ENCODE measurements at regions not wholly inside any gene's neighbourhood (a gene's known extent, or its start where the extent isn't known, plus 50 kb on each side); places are given as distances from the start of the nearest gene placed in this dataset.
A peak's percentile ranks its signal among the peaks of the same experiment; 100 is the strongest.

- peaks cover 0 to 17% (median 8%) of the 10 kb centered on the region in 4 donors for H3K4me1 ChIP-seq
- no peaks in the 10 kb centered on the region for H3K9me3 ChIP-seq
- H3K36me3 ChIP-seq: no peaks in the 10 kb centered on the region
- intact Hi-C loops (cut with DNase I): no loop called here
- 65 to 85% methylated on average over 4 of the region's 4 CpGs for WGBS, 2 donors
- H3K4me3 ChIP-seq: no peak overlapping the region
- no peak for TF ChIP-seq POLR2AphosphoS5 (IDR thresholded peaks at IDR 0.05)
- no peak for TF ChIP-seq CTCF (IDR thresholded peaks at IDR 0.05)
- TF ChIP-seq EP300 (IDR thresholded peaks at IDR 0.05): no peak
- TF ChIP-seq POLR2A (IDR thresholded peaks at IDR 0.05): no peak
- H3K27ac ChIP-seq: peak overlapping the region in 1 of 4 donors; percentile 5
- no peaks in the 10 kb centered on the region for H3K27me3 ChIP-seq
- DNase-seq: no peak
These were observed 136.4 kb upstream of the SLC1A4 start for GRCh38 chr2:64852771-64853241.

GRCh38 chr2:64853306-64853705 lies 135.9 kb upstream of the SLC1A4 start:
- TF ChIP-seq POLR2AphosphoS5 (IDR thresholded peaks at IDR 0.05): no peak
- no peak for TF ChIP-seq CTCF (IDR thresholded peaks at IDR 0.05)
- no peak for TF ChIP-seq POLR2A (IDR thresholded peaks at IDR 0.05)
- no peak for TF ChIP-seq EP300 (IDR thresholded peaks at IDR 0.05)
- intact Hi-C loops (cut with DNase I): no loop called here
- Histone ChIP-seq H3K4me1 (peaks cover 0 to 22% (median 13%) of the 10 kb centered on the region in 4 donors), H3K9me3 (no peaks in the 10 kb centered on the region), H3K27me3 (no peaks in the 10 kb centered on the region), H3K36me3 (no peaks in the 10 kb centered on the region), H3K27ac (no peak overlapping the region), H3K4me3 (no peak overlapping the region)
- 91 to 93% methylated on average over 5 of the region's 5 CpGs for WGBS, 2 donors
- DNase-seq: no peak

- Histone ChIP-seq H3K4me3 (no peak overlapping the region), H3K27me3 (no peaks in the 10 kb centered on the region), H3K9me3 (no peaks in the 10 kb centered on the region), H3K36me3 (no peaks in the 10 kb centered on the region), H3K27ac (no peak overlapping the region), H3K4me1 (peaks cover 0 to 28% (median 19%) of the 10 kb centered on the region in 4 donors)
- intact Hi-C loops (cut with DNase I): no loop called here
- TF ChIP-seq EP300 (IDR thresholded peaks at IDR 0.05): no peak
- no peak for TF ChIP-seq POLR2AphosphoS5 (IDR thresholded peaks at IDR 0.05)
- no peak for TF ChIP-seq CTCF (IDR thresholded peaks at IDR 0.05)
- TF ChIP-seq POLR2A (IDR thresholded peaks at IDR 0.05): no peak
- 24 to 73% methylated on average over 1 of the region's 1 CpG for WGBS, 2 donors
- DNase-seq: no peak
These were observed 135.3 kb upstream of the SLC1A4 start for GRCh38 chr2:64853894-64854293.

- H3K27me3 ChIP-seq: no peaks in the 10 kb centered on the region
- H3K27ac ChIP-seq: peak overlapping the region in 1 of 4 donors; percentile 8
- TF ChIP-seq POLR2AphosphoS5 (IDR thresholded peaks at IDR 0.05) (peak in 2 of 4 donors; percentile 21 to 59), EP300 (IDR thresholded peaks at IDR 0.05) (no peak), POLR2A (IDR thresholded peaks at IDR 0.05) (no peak), CTCF (IDR thresholded peaks at IDR 0.05) (no peak)
- peak; percentile 83 for DNase-seq
- no peaks in the 10 kb centered on the region for H3K9me3 ChIP-seq
- peaks cover 0 to 37% (median 27%) of the 10 kb centered on the region in 4 donors for H3K4me1 ChIP-seq
- H3K4me3 ChIP-seq: no peak overlapping the region
- intact Hi-C loops (cut with DNase I): no loop called here
- no peaks in the 10 kb centered on the region for H3K36me3 ChIP-seq
- WGBS, 2 donors: 86 to 93% methylated on average over 1 of the region's 1 CpG
These were observed 134.4 kb upstream of the SLC1A4 start for GRCh38 chr2:64854773-64855237.

Measured in sigmoid colon (tissue), 6 donors.